K562 (cell line): ENCODE measurements at regions not wholly inside any gene's neighbourhood (a gene's known extent, or its start where the extent isn't known, plus 50 kb on each side); places are given as distances from the start of the nearest gene placed in this dataset.

Source experiments
- ATF1 ChIP-seq, 2 experiments: fragments of 450-650 bp in 1 of 2; IDR thresholded peaks; 2 replicates each; pipeline ENCODE4 v1.6.1; 2016; ENCODE audit warnings: missing compliant biosample characterization in 1 of 2, missing genetic modification characterization in 1 of 2
- BACH1 ChIP-seq: fragments of 200-800 bp; sonication (Bioruptor generic); IDR thresholded peaks from 2 replicates; pipeline ENCODE4 v1.6.1; 2016; ENCODE audit warnings: missing genetic modification characterization, missing compliant biosample characterization
- POU5F1 ChIP-seq: fragments of 150-350 bp; IDR thresholded peaks from 2 replicates; pipeline ENCODE4 v1.6.1; 2014; ENCODE audit warnings: borderline replicate concordance, low read length, low read depth, mild to moderate bottlenecking; ENCODE audit not compliant: partially characterized antibody
- REST ChIP-seq, 2 experiments: fragments of 450-650 bp; formaldehyde crosslinking in 1 of 2; IDR thresholded peaks; 2 replicates each; pipeline versions ENCODE4 v1.4.0 to v1.6.1; 2014 to 2020; ENCODE audit warnings: mild to moderate bottlenecking in 2 of 2, borderline replicate concordance in 1 of 2, low read depth in 1 of 2
- SIRT6 ChIP-seq: IDR thresholded peaks from one replicate; pipeline ENCODE4 v1.6.1; 2012; ENCODE audit warnings: low read depth, mild to moderate bottlenecking, control low read depth, inconsistent platforms, low read length, moderate library complexity
- TSHZ1 ChIP-seq: fragments of 250-450 bp; sonication (Bioruptor Pico); IDR thresholded peaks from 2 replicates; pipeline ENCODE4 v1.4.0; 2020; ENCODE audit warnings: mild to moderate bottlenecking, moderate library complexity
- U2AF1 ChIP-seq: fragments of 200-400 bp; formaldehyde crosslinking; optimal IDR thresholded peaks from 2 replicates; pipeline ENCODE3; 2017; ENCODE audit warnings: mild to moderate bottlenecking, low read depth, low read length, moderate library complexity
- ZBTB33 ChIP-seq: sonication (generic); formaldehyde crosslinking; IDR thresholded peaks from 2 replicates; pipeline ENCODE4 v1.8.1; 2023; ENCODE audit warnings: mild to moderate bottlenecking, missing genetic modification reagents
- TF ChIP-seq, protein P1 (sequence below), 3 experiments: IDR thresholded peaks in 2 of 3; conservative IDR thresholded peaks in 1 of 3; 2 replicates each; pipeline ENCODE4 v1.5.1; 2011 to 2012; ENCODE audit warnings: low read length in 3 of 3, mild to moderate bottlenecking in 3 of 3, control low read depth in 2 of 3, improper control_type of control experiment in 1 of 3, inconsistent platforms in 1 of 3, low read depth in 1 of 3, mixed read lengths in 1 of 3, moderate library complexity in 1 of 3; ENCODE audit not compliant: insufficient read depth in 2 of 3
- TF ChIP-seq, protein P2 (sequence below): sonication (generic); formaldehyde crosslinking; IDR thresholded peaks from 2 replicates; pipeline ENCODE4 v1.8.0; 2022; ENCODE audit warnings: missing genetic modification reagents, mild to moderate bottlenecking, borderline replicate concordance

GRCh38 chr1:10918531-10918930, 93.9 kb upstream of the TARDBP start:
- TF ChIP-seq, protein P1, sequence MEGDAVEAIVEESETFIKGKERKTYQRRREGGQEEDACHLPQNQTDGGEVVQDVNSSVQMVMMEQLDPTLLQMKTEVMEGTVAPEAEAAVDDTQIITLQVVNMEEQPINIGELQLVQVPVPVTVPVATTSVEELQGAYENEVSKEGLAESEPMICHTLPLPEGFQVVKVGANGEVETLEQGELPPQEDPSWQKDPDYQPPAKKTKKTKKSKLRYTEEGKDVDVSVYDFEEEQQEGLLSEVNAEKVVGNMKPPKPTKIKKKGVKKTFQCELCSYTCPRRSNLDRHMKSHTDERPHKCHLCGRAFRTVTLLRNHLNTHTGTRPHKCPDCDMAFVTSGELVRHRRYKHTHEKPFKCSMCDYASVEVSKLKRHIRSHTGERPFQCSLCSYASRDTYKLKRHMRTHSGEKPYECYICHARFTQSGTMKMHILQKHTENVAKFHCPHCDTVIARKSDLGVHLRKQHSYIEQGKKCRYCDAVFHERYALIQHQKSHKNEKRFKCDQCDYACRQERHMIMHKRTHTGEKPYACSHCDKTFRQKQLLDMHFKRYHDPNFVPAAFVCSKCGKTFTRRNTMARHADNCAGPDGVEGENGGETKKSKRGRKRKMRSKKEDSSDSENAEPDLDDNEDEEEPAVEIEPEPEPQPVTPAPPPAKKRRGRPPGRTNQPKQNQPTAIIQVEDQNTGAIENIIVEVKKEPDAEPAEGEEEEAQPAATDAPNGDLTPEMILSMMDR (IDR thresholded peaks at IDR 0.05 in 2 of 3, conservative IDR thresholded peaks at IDR 0.05 in 1 of 3; ENCODE audit: insufficient read depth in 2 of 3, low read depth in 1 of 3, low read length in 3 of 3), result no peak
- TF ChIP-seq TSHZ1 (no peak), ATF1 (CRISPR knock-in tag; IDR thresholded peaks at IDR 0.05) (no peak), ATF1 (tag; IDR thresholded peaks at IDR 0.05) (no peak), BACH1 (tag) (no peak), REST (IDR thresholded peaks at IDR 0.05; ENCODE audit: borderline replicate concordance) (no peak), REST (CRISPR knock-in tag; IDR thresholded peaks at IDR 0.05; ENCODE audit: low read depth) (no peak), SIRT6 (no peak), ZBTB33 (no peak), POU5F1 (no peak), U2AF1 (no peak)
- TF ChIP-seq, protein P2, sequence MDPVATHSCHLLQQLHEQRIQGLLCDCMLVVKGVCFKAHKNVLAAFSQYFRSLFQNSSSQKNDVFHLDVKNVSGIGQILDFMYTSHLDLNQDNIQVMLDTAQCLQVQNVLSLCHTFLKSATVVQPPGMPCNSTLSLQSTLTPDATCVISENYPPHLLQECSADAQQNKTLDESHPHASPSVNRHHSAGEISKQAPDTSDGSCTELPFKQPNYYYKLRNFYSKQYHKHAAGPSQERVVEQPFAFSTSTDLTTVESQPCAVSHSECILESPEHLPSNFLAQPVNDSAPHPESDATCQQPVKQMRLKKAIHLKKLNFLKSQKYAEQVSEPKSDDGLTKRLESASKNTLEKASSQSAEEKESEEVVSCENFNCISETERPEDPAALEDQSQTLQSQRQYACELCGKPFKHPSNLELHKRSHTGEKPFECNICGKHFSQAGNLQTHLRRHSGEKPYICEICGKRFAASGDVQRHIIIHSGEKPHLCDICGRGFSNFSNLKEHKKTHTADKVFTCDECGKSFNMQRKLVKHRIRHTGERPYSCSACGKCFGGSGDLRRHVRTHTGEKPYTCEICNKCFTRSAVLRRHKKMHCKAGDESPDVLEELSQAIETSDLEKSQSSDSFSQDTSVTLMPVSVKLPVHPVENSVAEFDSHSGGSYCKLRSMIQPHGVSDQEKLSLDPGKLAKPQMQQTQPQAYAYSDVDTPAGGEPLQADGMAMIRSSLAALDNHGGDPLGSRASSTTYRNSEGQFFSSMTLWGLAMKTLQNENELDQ (CRISPR knock-in tag), result no peak
